GM12878 (cell line): ENCODE measurements at regions not wholly inside any gene's neighbourhood (a gene's known extent, or its start where the extent isn't known, plus 50 kb on each side); places are given as distances from the start of the nearest gene placed in this dataset.

Source experiments
- ATAC-seq: fragments of 200-7000 bp; cut with Tn5 transposase; 3 replicates; pipeline ENCODE4 v1.9.1; 2020; ENCODE audit warnings: mild to moderate bottlenecking, moderate library complexity
- BruUV-seq: library from RNA; stranded (reverse); fragments of 400-500 nt; replicated peaks from 2 replicates; lab custom pipeline; 2021; lab: Mats Ljungman, UMichigan
- CTCF ChIA-PET: fragments of 300-600 bp; sonication (Branson Sonifier 250); formaldehyde crosslinking; extraction: SDS; loops from one replicate; lab custom pipeline; 2021; ENCODE audit warnings: inconsistent platforms; lab: Yijun Ruan, JAX
- POLR2A ChIA-PET: fragments of 350-600 bp; formaldehyde crosslinking; extraction: SDS; loops from one replicate; lab custom pipeline; 2021; ENCODE audit warnings: inconsistent platforms; lab: Charles Lee
- RAD21 ChIA-PET: fragments of 300-600 bp; sonication (Branson Sonifier 250); formaldehyde crosslinking; loops from one replicate; lab custom pipeline; 2023; ENCODE audit warnings: antibody characterized with exemption; ENCODE audit not compliant: unreplicated experiment; lab: Charles Lee
- SMC1A ChIA-PET: fragments of 300-600 bp; sonication (Branson Sonifier 250); formaldehyde crosslinking; loops from one replicate; lab custom pipeline; 2023; ENCODE audit not compliant: unreplicated experiment, uncharacterized antibody; lab: Charles Lee
- DNase-seq: peaks from one replicate; pipeline ENCODE4 v3.0.0-alpha.2; 2011; ENCODE audit warnings: low read depth, low spot score
- FAIRE-seq: peaks from 3 replicates; lab custom pipeline; 2011; peaks lifted over from hg19 to GRCh38; lab: Jason Lieb, UNC
- H2AFZ ChIP-seq: 2 replicates; pipeline ENCODE4 v1.6.0; 2011; ENCODE audit warnings: low read depth, low read length, control low read depth; ENCODE audit not compliant: control insufficient read depth
- H3K27ac ChIP-seq: 2 replicates; pipeline ENCODE4 v1.5.1; 2011; ENCODE audit warnings: control low read depth; ENCODE audit not compliant: control insufficient read depth, insufficient read depth
- H3K27me3 ChIP-seq, 2 experiments: replicated peaks in 1 of 2; 2 replicates each; pipeline versions ENCODE4 v1.6.0 to v1.6.1; 2011; ENCODE audit warnings: low read length in 1 of 2; ENCODE audit not compliant: control insufficient read depth in 2 of 2, insufficient read depth in 2 of 2
- H3K36me3 ChIP-seq, 2 experiments: 2 replicates each; pipeline ENCODE4 v1.5.1; 2011; ENCODE audit warnings: low read length in 1 of 2; ENCODE audit not compliant: control insufficient read depth in 2 of 2, insufficient read depth in 2 of 2
- H3K4me1 ChIP-seq: 2 replicates; pipeline ENCODE4 v1.6.1; 2011; ENCODE audit warnings: mild to moderate bottlenecking, low read length, moderate library complexity, mixed read lengths; ENCODE audit not compliant: control insufficient read depth, insufficient read depth
- H3K4me2 ChIP-seq: 2 replicates; pipeline ENCODE4 v1.6.0; 2011; ENCODE audit warnings: control low read depth; ENCODE audit not compliant: control insufficient read depth, insufficient read depth
- H3K4me3 ChIP-seq: fragments of 200-600 bp; sonication (generic); 2 replicates; pipeline ENCODE4 v1.5.1; 2016
- H3K79me2 ChIP-seq: 2 replicates; pipeline ENCODE4 v1.6.0; 2011; ENCODE audit warnings: low read length; ENCODE audit not compliant: control insufficient read depth, insufficient read depth
- H3K9ac ChIP-seq: 2 replicates; pipeline ENCODE4 v1.8.0; 2011; ENCODE audit warnings: low read length, control low read depth, mixed read lengths; ENCODE audit not compliant: control insufficient read depth, insufficient read depth
- H3K9me3 ChIP-seq: replicated peaks from 3 replicates; pipeline ENCODE4 v1.5.1; 2011; ENCODE audit warnings: mild to moderate bottlenecking, low read length; ENCODE audit not compliant: control insufficient read depth, insufficient read depth
- H4K20me1 ChIP-seq: 2 replicates; pipeline ENCODE4 v1.6.0; 2011; ENCODE audit not compliant: control insufficient read depth, insufficient read depth
- IKZF1 ChIP-seq: fragments of 450-650 bp; conservative IDR thresholded peaks from 2 replicates; pipeline ENCODE4 v1.6.1; 2017; ENCODE audit warnings: antibody characterized with exemption, mild to moderate bottlenecking
- MTA2 ChIP-seq: fragments of 450-650 bp; IDR thresholded peaks from 2 replicates; pipeline ENCODE4 v1.6.1; 2016; ENCODE audit warnings: low read depth, mild to moderate bottlenecking, moderate library complexity
- PML ChIP-seq: IDR thresholded peaks from 2 replicates; pipeline ENCODE4 v1.6.1; 2012; ENCODE audit warnings: low read length, inconsistent platforms
- SREBF2 ChIP-seq: IDR thresholded peaks from 2 replicates; pipeline ENCODE4 v1.6.1; 2012; ENCODE audit warnings: mild to moderate bottlenecking, low read length
- ZNF24 ChIP-seq: fragments of 450-650 bp; IDR thresholded peaks from 2 replicates; pipeline ENCODE4 v1.6.1; 2017; ENCODE audit warnings: antibody characterized with exemption, mild to moderate bottlenecking
- WGBS: methylation state at CpG from one replicate; pipeline ENCODE4 v1.1.6; 2016; ENCODE audit warnings: low lambda C conversion rate; ENCODE audit not compliant: insufficient replicate concordance, insufficient coverage; ENCODE audit errors: missing lambda C conversion rate; 5-methylcytosine and 5-hydroxymethylcytosine counted together
- in situ Hi-C: fragments of 300-500 bp; cut with MboI; formaldehyde crosslinking; loops from 9 replicates; pipeline ENCODE4 v1.14.3; 2018; ENCODE audit warnings: mixed read lengths
- intact Hi-C: fragments of 100-400 bp; cut with micrococcal nuclease; formaldehyde crosslinking; loops from one replicate; pipeline ENCODE4 v1.14.2; 2022; ENCODE audit not compliant: unreplicated experiment
- TF ChIP-seq, protein P1 (sequence below): fragments of 450-650 bp; formaldehyde crosslinking; IDR thresholded peaks from 2 replicates; pipeline ENCODE4 v1.5.0; 2022; ENCODE audit warnings: mild to moderate bottlenecking, missing genetic modification characterization
- TF ChIP-seq, protein P2 (sequence below): fragments of 150-350 bp; IDR thresholded peaks from 2 replicates; pipeline ENCODE4 v1.6.1; 2016; ENCODE audit warnings: low read depth, low read length

DNA sequence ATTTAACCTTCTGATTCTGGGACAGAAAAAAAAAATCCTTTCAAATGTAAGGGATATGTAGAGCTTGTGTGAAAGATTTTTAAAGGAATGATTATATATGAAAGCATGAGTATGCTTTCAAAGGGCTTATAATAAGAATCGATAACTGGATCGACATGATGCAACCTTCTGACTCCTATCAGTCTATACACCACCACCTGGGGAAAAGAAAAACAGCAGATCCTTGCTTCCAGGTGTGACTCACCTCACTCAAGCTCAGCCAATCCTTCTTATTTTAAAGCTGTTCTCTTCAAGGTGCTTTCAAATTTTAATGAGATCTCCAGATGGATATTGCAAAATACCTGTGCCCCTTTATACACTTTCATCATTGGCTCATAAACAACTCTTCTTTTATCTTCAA lies 102.1 kb upstream of the EDNRA start:
- BruUV-seq: no TSS peak
- no peak overlapping the region for H3K9ac ChIP-seq
- H3K36me3 ChIP-seq: no peaks in the 10 kb centered on the region
- ChIA-PET SMC1A (no interaction called here), CTCF (interaction anchor here (0.7 to 1.6 kb wide), 2 partner anchors 132 to 211 kb away, joined by 3 read pairs; no protein-coding TSS in a partner anchor)
- DNase-seq (no peak), ATAC-seq (no peak), FAIRE-seq (no peak)
- no peaks in the 10 kb centered on the region; a peak in 1 of 4 replicates for H3K27me3 ChIP-seq
- in situ Hi-C loops: no loop called here
- H3K79me2 ChIP-seq: no peaks in the 10 kb centered on the region
- no peak overlapping the region for H3K4me2 ChIP-seq
- intact Hi-C loops: no loop called here
- no peaks in the 10 kb centered on the region for H3K9me3 ChIP-seq
- TF ChIP-seq IKZF1: no peak
- no peak for TF ChIP-seq PML
- no peak for TF ChIP-seq MTA2
- TF ChIP-seq SREBF2: no peak
- TF ChIP-seq, protein P1, sequence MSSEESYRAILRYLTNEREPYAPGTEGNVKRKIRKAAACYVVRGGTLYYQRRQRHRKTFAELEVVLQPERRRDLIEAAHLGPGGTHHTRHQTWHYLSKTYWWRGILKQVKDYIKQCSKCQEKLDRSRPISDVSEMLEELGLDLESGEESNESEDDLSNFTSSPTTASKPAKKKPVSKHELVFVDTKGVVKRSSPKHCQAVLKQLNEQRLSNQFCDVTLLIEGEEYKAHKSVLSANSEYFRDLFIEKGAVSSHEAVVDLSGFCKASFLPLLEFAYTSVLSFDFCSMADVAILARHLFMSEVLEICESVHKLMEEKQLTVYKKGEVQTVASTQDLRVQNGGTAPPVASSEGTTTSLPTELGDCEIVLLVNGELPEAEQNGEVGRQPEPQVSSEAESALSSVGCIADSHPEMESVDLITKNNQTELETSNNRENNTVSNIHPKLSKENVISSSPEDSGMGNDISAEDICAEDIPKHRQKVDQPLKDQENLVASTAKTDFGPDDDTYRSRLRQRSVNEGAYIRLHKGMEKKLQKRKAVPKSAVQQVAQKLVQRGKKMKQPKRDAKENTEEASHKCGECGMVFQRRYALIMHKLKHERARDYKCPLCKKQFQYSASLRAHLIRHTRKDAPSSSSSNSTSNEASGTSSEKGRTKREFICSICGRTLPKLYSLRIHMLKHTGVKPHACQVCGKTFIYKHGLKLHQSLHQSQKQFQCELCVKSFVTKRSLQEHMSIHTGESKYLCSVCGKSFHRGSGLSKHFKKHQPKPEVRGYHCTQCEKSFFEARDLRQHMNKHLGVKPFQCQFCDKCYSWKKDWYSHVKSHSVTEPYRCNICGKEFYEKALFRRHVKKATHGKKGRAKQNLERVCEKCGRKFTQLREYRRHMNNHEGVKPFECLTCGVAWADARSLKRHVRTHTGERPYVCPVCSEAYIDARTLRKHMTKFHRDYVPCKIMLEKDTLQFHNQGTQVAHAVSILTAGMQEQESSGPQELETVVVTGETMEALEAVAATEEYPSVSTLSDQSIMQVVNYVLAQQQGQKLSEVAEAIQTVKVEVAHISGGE (CRISPR knock-in tag): no peak
- TF ChIP-seq, protein P2, sequence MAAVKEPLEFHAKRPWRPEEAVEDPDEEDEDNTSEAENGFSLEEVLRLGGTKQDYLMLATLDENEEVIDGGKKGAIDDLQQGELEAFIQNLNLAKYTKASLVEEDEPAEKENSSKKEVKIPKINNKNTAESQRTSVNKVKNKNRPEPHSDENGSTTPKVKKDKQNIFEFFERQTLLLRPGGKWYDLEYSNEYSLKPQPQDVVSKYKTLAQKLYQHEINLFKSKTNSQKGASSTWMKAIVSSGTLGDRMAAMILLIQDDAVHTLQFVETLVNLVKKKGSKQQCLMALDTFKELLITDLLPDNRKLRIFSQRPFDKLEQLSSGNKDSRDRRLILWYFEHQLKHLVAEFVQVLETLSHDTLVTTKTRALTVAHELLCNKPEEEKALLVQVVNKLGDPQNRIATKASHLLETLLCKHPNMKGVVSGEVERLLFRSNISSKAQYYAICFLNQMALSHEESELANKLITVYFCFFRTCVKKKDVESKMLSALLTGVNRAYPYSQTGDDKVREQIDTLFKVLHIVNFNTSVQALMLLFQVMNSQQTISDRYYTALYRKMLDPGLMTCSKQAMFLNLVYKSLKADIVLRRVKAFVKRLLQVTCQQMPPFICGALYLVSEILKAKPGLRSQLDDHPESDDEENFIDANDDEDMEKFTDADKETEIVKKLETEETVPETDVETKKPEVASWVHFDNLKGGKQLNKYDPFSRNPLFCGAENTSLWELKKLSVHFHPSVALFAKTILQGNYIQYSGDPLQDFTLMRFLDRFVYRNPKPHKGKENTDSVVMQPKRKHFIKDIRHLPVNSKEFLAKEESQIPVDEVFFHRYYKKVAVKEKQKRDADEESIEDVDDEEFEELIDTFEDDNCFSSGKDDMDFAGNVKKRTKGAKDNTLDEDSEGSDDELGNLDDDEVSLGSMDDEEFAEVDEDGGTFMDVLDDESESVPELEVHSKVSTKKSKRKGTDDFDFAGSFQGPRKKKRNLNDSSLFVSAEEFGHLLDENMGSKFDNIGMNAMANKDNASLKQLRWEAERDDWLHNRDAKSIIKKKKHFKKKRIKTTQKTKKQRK: no peak
- TF ChIP-seq ZNF24: no peak
- TF ChIP-seq, all 136 proteins: peak for 0
- POLR2A ChIA-PET: no interaction called here
- no peaks in the 10 kb centered on the region for H3K4me1 ChIP-seq
- no peak overlapping the region for H3K27ac ChIP-seq
- RAD21 ChIA-PET: no interaction called here
- 86% methylated on average over 2 of the region's 2 CpGs for WGBS
- no peaks in the 10 kb centered on the region for H4K20me1 ChIP-seq
- H2AFZ ChIP-seq: no peak overlapping the region
- H3K4me3 ChIP-seq: no peak overlapping the region
